Muscle layer of colon (tissue), 2 donors: ENCODE measurements at regions not wholly inside any gene's neighbourhood (a gene's known extent, or its start where the extent isn't known, plus 50 kb on each side); places are given as distances from the start of the nearest gene placed in this dataset.
"Not testable (repeated sequence)": the region's sequence is repeated elsewhere in the genome, so short reads cannot be mapped to it uniquely, and the experiment has no call there.

Experiments used
- H3K27ac ChIP-seq: one replicate; pipeline ENCODE4 v1.7.0; 2013; ENCODE audit warnings: low read depth, mild to moderate bottlenecking, low read length, moderate library complexity
- H3K27me3 ChIP-seq, 2 donors: one replicate each; pipeline ENCODE4 v1.7.0; 2013; ENCODE audit warnings: low read length in 2 of 2, mild to moderate bottlenecking in 2 of 2; ENCODE audit not compliant: insufficient read depth in 2 of 2, control insufficient read depth in 1 of 2
- H3K36me3 ChIP-seq: one replicate; pipeline ENCODE4 v1.7.0; 2013; ENCODE audit warnings: mild to moderate bottlenecking, low read length; ENCODE audit not compliant: insufficient read depth
- H3K4me1 ChIP-seq: one replicate; pipeline ENCODE4 v1.7.0; 2013; ENCODE audit warnings: mild to moderate bottlenecking, low read length; ENCODE audit not compliant: insufficient read depth
- H3K4me3 ChIP-seq, 2 donors: one replicate each; pipeline ENCODE4 v1.7.0; 2013; ENCODE audit warnings: low read length in 2 of 2, low read depth in 1 of 2, mild to moderate bottlenecking in 1 of 2, moderate library complexity in 1 of 2
- H3K9ac ChIP-seq: one replicate; pipeline ENCODE4 v1.7.0; 2013; ENCODE audit warnings: low read length
- H3K9me3 ChIP-seq: one replicate; pipeline ENCODE4 v1.7.0; 2013; ENCODE audit warnings: mild to moderate bottlenecking, low read length
- donor health status: abdominal sarcoma.
- donor health status: Adenocarcinoma of cecum.

GRCh38 chr22:41023299-41023623 lies 69.1 kb upstream of the EP300 start:
- Histone ChIP-seq H3K27ac (peak overlapping the region; percentile 96), H3K27me3 (no peaks in the 10 kb centered on the region), H3K9ac (peak overlapping the region; percentile 82), H3K36me3 (no peaks in the 10 kb centered on the region), H3K4me3 (no peak overlapping the region), H3K9me3 (no peaks in the 10 kb centered on the region), H3K4me1 (peaks cover 12% of the 10 kb centered on the region)

DNA sequence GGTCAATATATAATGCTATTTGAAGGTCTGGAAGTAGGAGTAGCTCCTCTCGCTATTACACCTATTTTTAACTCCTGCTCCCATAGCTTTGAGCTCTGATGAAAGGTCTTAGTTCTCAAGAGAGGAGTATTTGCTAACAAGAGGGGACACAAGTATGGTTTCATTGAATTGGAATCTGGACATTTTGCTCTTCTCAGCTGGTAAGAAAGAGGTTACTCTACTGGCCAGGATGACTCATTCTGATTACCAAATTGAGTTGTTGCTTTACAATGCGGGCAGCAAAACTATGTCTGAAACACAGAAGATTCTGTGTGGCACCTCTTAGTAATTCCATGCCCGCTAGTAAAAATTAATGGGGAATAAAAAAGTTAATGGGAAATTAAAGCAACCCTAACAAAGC lies 63.6 kb upstream of the EP300 start:
- Histone ChIP-seq H3K4me3 (no peak overlapping the region), H3K9ac (no peak overlapping the region), H3K4me1 (no peaks in the 10 kb centered on the region), H3K27me3 (no peaks in the 10 kb centered on the region), H3K27ac (no peak overlapping the region), H3K9me3 (no peaks in the 10 kb centered on the region), H3K36me3 (no peaks in the 10 kb centered on the region)

DNA sequence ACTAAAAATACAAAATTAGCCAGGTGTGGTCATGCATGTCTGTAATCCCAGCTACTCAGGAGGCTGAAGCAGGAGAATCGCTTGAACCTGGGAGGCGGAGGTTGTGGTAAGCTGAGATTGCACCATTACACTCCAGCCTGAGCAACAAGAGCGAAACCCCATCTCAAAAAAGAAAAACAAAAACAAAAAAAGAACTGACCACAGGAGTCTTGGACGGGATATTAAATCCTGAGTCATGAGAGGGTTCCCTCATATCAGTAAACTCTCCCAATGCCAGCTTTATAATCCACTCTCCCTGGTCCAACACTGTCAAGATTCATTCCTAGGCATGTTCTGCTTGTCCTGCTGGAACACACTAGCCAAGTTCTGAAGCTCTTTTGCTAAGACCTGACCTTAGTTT lies 61.5 kb upstream of the EP300 start:
- Histone ChIP-seq H3K9me3 (no peaks in the 10 kb centered on the region), H3K27ac (no peak overlapping the region), H3K27me3 (no peaks in the 10 kb centered on the region), H3K36me3 (no peaks in the 10 kb centered on the region), H3K4me1 (no peaks in the 10 kb centered on the region), H3K4me3 (no peak overlapping the region), H3K9ac (no peak overlapping the region)

DNA sequence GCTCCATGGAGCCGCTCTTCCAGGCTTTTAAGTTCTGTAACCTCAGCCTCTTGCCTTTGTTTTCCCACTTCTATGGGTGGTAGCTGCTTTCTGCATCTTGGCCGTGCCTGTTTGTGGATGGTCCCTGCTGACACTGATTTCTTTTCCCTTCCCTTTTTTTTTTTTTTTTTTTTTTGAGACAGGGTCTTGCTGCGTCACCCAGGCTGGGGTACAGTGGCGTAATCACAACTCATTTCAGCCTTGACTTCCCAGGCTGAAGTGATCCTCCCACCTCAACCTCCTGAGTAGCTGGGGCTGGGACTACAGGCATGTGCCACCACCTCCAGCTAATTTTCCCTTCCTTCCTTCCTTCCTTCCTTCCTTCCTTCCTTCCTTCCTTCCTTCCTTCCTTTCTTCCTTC lies 57.7 kb upstream of the EP300 start:
- Histone ChIP-seq H3K4me3 (no peak overlapping the region), H3K36me3 (no peaks in the 10 kb centered on the region), H3K9me3 (no peaks in the 10 kb centered on the region), H3K4me1 (no peaks in the 10 kb centered on the region), H3K9ac (no peak overlapping the region), H3K27me3 (no peaks in the 10 kb centered on the region), H3K27ac (no peak overlapping the region)

DNA sequence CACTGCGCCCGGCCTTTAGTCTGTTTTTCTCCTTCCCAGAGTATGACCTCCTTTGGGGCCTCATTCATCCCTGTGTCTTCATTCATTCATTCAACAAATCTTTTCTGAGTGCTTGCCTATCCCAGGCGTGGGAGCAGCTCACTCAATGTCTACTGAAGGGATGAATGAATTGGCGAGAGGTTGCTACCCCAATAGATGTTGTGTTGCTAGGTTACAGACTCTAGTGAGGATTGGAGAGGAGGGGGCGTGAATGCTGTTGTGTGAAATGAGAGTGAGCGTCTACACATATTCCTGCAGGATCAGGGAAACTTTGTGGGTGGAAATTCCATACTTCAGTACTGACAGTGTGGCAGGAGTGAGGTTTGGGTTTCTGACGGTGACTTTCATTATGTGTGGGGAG lies 55.5 kb upstream of the EP300 start:
- Histone ChIP-seq H3K27ac (no peak overlapping the region), H3K4me1 (no peaks in the 10 kb centered on the region), H3K9ac (no peak overlapping the region), H3K27me3 (no peaks in the 10 kb centered on the region), H3K4me3 (no peak overlapping the region), H3K36me3 (no peaks in the 10 kb centered on the region), H3K9me3 (no peaks in the 10 kb centered on the region)

GRCh38 chr22:41038732-41039131 lies 53.7 kb upstream of the EP300 start:
- Histone ChIP-seq H3K36me3 (no peaks in the 10 kb centered on the region), H3K27ac (no peak overlapping the region), H3K9me3 (no peaks in the 10 kb centered on the region), H3K4me1 (no peaks in the 10 kb centered on the region), H3K27me3 (no peaks in the 10 kb centered on the region), H3K4me3 (no peak overlapping the region), H3K9ac (no peak overlapping the region)

DNA sequence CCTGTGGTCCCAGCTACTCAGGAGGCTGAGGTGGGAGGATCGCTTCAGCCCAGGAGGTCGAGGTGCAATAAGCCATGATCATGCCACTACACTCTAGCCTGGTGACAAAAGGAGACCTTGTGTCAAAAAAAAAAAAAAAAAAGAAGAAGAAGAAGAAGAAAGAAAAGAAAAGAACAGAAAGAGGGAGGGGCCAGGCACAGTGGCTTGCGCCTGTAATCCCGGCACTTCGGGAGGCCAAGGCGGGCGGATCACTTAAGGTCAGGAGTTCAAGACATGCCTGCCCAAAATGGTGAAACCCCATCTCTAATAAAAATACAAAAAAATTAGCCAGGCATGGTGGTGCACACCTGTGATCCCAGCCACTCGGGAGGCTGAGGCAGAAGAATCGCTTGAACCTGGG lies 52.8 kb upstream of the EP300 start:
- not testable (repeated sequence) for H3K4me1 ChIP-seq, H3K27ac ChIP-seq, H3K36me3 ChIP-seq, H3K9ac ChIP-seq, H3K9me3 ChIP-seq, H3K27me3 ChIP-seq, H3K4me3 ChIP-seq

DNA sequence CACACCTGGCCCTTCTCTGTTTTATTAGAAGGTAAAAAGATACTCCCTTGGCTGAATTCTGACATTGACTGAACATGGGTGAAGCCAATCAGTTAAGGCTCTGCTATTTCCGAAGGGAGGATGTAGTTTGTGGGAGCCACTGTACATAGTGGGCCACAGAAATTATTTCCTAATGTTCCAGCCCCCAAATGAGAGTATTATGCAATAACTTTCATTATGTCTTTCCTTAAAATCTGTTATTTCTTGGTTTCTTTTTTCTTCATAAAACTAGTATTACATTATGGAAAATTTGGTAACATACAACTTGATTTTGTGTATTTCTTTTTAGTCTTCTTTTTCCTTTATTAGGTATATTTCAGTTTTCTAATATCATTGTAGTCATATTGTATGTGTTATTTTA lies 51.9 kb upstream of the EP300 start:
- no peaks in the 10 kb centered on the region for H3K36me3 ChIP-seq
- H3K4me3 ChIP-seq = no peak overlapping the region
- H3K9me3 ChIP-seq = no peaks in the 10 kb centered on the region
- no peaks in the 10 kb centered on the region for H3K27me3 ChIP-seq
- H3K4me1 ChIP-seq = no peaks in the 10 kb centered on the region
- no peak overlapping the region for H3K27ac ChIP-seq
- no peak overlapping the region for H3K9ac ChIP-seq

GRCh38 chr22:41041532-41041931 lies 50.9 kb upstream of the EP300 start:
- H3K9me3 ChIP-seq = no peaks in the 10 kb centered on the region
- no peak overlapping the region for H3K9ac ChIP-seq
- H3K4me1 ChIP-seq = no peaks in the 10 kb centered on the region
- no peak overlapping the region for H3K27ac ChIP-seq
- no peaks in the 10 kb centered on the region for H3K27me3 ChIP-seq
- H3K36me3 ChIP-seq = no peaks in the 10 kb centered on the region
- H3K4me3 ChIP-seq = no peak overlapping the region
